ENCODE measurements at regions not wholly inside any gene's neighbourhood (a gene's known extent, or its start where the extent isn't known, plus 50 kb on each side); places are given as distances from the start of the nearest gene placed in this dataset.

GRCh38 chr5:82332886-82333615, 54.9 kb upstream of the RPS23 start:
- WGBS (ENCODE audit: insufficient coverage, insufficient replicate concordance, low lambda C conversion rate, missing lambda C conversion rate), result 45% methylated on average over 2 of the region's 2 CpGs
- FAIRE-seq, result no peak
- TF ChIP-seq RFX5 (IDR thresholded peaks at IDR 0.05; ENCODE audit: low read depth, low read length) (no peak), RCOR1 (conservative IDR thresholded peaks at IDR 0.05; ENCODE audit: low read depth, low read length) (no peak), ATF7 (IDR thresholded peaks at IDR 0.05; ENCODE audit: low read depth) (no peak), CBX5 (IDR thresholded peaks at IDR 0.05; ENCODE audit: low read depth) (no peak), FOXM1 (IDR thresholded peaks at IDR 0.05; ENCODE audit: low read depth, low read length) (no peak), ASH2L (IDR thresholded peaks at IDR 0.05; ENCODE audit: borderline replicate concordance, low read depth) (no peak), BCLAF1 (IDR thresholded peaks at IDR 0.05) (no peak), CEBPZ (IDR thresholded peaks at IDR 0.05; ENCODE audit: low read depth, low read length) (no peak)
- ChIA-PET RAD21 (ENCODE audit: unreplicated experiment) (no interaction called here), POLR2A (interaction anchor here (0.5 kb wide), 1 partner anchor 26 kb away, joined by 3 read pairs; no protein-coding TSS in a partner anchor), CTCF (no interaction called here), SMC1A (ENCODE audit: uncharacterized antibody, unreplicated experiment) (no interaction called here)
- Histone ChIP-seq H3K9ac (ENCODE audit: control insufficient read depth, insufficient read depth, low read length) (no peak overlapping the region), H3K27ac (ENCODE audit: control insufficient read depth, insufficient read depth) (no peak overlapping the region), H3K4me3 (no peak overlapping the region), H3K4me1 (ENCODE audit: control insufficient read depth, insufficient read depth, low read length) (no peaks in the 10 kb centered on the region), H3K27me3 (replicated peaks in 1 of 2; ENCODE audit: control insufficient read depth in 2 of 2, insufficient read depth in 2 of 2, low read length in 1 of 2) (no peaks in the 10 kb centered on the region), H3K79me2 (ENCODE audit: control insufficient read depth, insufficient read depth, low read length) (no peaks in the 10 kb centered on the region), H3K4me2 (ENCODE audit: control insufficient read depth, insufficient read depth) (no peak overlapping the region), H3K36me3 (ENCODE audit: control insufficient read depth in 2 of 2, insufficient read depth in 2 of 2, low read length in 1 of 2) (no peaks in the 10 kb centered on the region), H3K9me3 (replicated peaks; ENCODE audit: control insufficient read depth, insufficient read depth, low read length) (no peaks in the 10 kb centered on the region), H4K20me1 (ENCODE audit: control insufficient read depth, insufficient read depth) (no peaks in the 10 kb centered on the region), H2AFZ (ENCODE audit: control insufficient read depth, low read depth, low read length) (no peak overlapping the region)
- intact Hi-C loops (cut with micrococcal nuclease; ENCODE audit: unreplicated experiment) (no loop called here), in situ Hi-C loops (cut with MboI) (no loop called here)
- no peak for ATAC-seq
- DNase-seq (ENCODE audit: low read depth, low spot score), result no peak
- BruUV-seq (replicated peaks), result no TSS peak

All from GM12878 (cell line).